ENCODE measurements at regions not wholly inside any gene's neighbourhood (a gene's known extent, or its start where the extent isn't known, plus 50 kb on each side); places are given as distances from the start of the nearest gene placed in this dataset.
"Not testable (repeated sequence)": the region's sequence is repeated elsewhere in the genome, so short reads cannot be mapped to it uniquely, and the experiment has no call there.

- Histone ChIP-seq H3K27ac (no peak overlapping the region), H3K36me3 (no peaks in the 10 kb centered on the region), H3K4me3 (replicated peaks in 1 of 3) (no peak overlapping the region), H3K4me1 (peaks cover 11 to 14% of the 10 kb centered on the region in 2 donors), H3K27me3 (no peaks in the 10 kb centered on the region), H3K9me3 (no peaks in the 10 kb centered on the region)
- 23 to 26% methylated on average over 5 of the region's 5 CpGs for WGBS, 2 donors
- TF ChIP-seq POLR2A (IDR thresholded peaks at IDR 0.05) (no peak), CTCF (IDR thresholded peaks at IDR 0.05) (no peak)
- DNase-seq, result peak; percentile 32 to 42
- intact Hi-C loops (cut with DNase I), result no loop called here
Observed at GRCh38 chr2:67899187-67899586, 163.6 kb downstream of the C1D start.

GRCh38 chr2:67900826-67901225, 162.0 kb downstream of the C1D start:
- Histone ChIP-seq H3K4me3 (replicated peaks in 1 of 3) (no peak overlapping the region), H3K27me3 (no peaks in the 10 kb centered on the region), H3K27ac (no peak overlapping the region), H3K9me3 (no peaks in the 10 kb centered on the region), H3K4me1 (peaks cover 3 to 10% of the 10 kb centered on the region in 2 donors), H3K36me3 (no peaks in the 10 kb centered on the region)
- TF ChIP-seq CTCF (IDR thresholded peaks at IDR 0.05), result no peak
- no peak for TF ChIP-seq POLR2A (IDR thresholded peaks at IDR 0.05)
- 90 to 95% methylated on average over 1 of the region's 1 CpG for WGBS, 2 donors
- no peak for DNase-seq
- intact Hi-C loops (cut with DNase I), result no loop called here

DNA sequence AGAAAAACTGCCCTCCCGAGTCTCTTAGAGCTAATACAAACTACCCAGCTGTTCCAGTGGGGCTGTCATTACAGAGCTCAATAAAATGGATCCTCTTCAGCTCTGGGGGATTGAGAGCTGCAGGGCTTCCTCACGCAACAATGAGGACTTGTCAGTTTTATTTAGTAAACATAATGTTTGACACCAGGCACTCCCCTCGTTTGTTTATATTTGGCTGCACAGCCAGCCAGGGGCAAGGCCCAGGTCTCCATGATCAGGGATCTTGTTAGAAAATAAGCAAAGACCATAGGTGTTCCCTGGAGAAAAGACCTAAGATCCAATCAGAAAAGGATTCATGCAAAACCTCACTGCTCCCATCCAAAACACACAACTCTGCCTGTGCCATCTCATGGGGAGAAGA, 158.2 kb downstream of the C1D start:
- no peak overlapping the region for H3K4me3 ChIP-seq (replicated peaks in 1 of 3)
- no peak overlapping the region for H3K27ac ChIP-seq
- no peak for DNase-seq
- H3K9me3 ChIP-seq, result no peaks in the 10 kb centered on the region
- H3K36me3 ChIP-seq, result no peaks in the 10 kb centered on the region
- TF ChIP-seq CTCF (IDR thresholded peaks at IDR 0.05) (no peak), POLR2A (IDR thresholded peaks at IDR 0.05) (no peak)
- H3K27me3 ChIP-seq, result no peaks in the 10 kb centered on the region
- no peaks in the 10 kb centered on the region for H3K4me1 ChIP-seq
- intact Hi-C loops (cut with DNase I), result no loop called here
- 76 to 80% methylated on average over 3 of the region's 3 CpGs for WGBS, 2 donors

- 72 to 77% methylated on average over 4 of the region's 4 CpGs for WGBS, 2 donors
- no peak for DNase-seq
- intact Hi-C loops (cut with DNase I), result no loop called here
- Histone ChIP-seq H3K4me1 (no peaks in the 10 kb centered on the region), H3K27me3 (no peaks in the 10 kb centered on the region), H3K27ac (no peak overlapping the region), H3K36me3 (no peaks in the 10 kb centered on the region), H3K9me3 (no peaks in the 10 kb centered on the region), H3K4me3 (replicated peaks in 1 of 3) (no peak overlapping the region)
- TF ChIP-seq POLR2A (IDR thresholded peaks at IDR 0.05) (no peak), CTCF (IDR thresholded peaks at IDR 0.05) (no peak)
Observed at GRCh38 chr2:67904966-67905365, 157.8 kb downstream of the C1D start.

DNA sequence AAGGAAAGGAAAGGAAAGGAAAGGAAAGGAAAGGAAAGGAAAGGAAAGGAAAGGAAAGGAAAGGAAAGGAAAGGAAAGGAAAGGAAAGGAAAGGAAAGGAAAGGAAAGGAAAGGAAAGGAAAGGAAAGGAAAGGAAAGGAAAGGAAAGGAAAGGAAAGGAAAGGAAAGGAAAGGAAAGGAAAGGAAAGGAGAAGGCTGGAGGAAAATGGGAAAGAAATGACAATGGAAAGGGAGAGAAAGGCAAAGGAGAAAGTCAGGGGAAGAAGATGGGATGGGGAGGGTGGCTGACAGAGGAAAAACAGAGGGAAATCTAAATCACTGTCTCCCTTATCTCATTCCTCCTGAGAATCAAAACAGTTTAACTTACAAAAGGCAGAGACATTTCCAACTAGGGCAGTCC, 156.3 kb downstream of the C1D start:
- H3K9me3 ChIP-seq; DNase-seq; intact Hi-C loops (cut with DNase I); H3K36me3 ChIP-seq; H3K4me3 ChIP-seq (replicated peaks in 1 of 3); H3K4me1 ChIP-seq; H3K27ac ChIP-seq; H3K27me3 ChIP-seq: not testable (repeated sequence)
